ENCODE measurements at regions not wholly inside any gene's neighbourhood (a gene's known extent, or its start where the extent isn't known, plus 50 kb on each side); places are given as distances from the start of the nearest gene placed in this dataset.
"Not testable (repeated sequence)": the region's sequence is repeated elsewhere in the genome, so short reads cannot be mapped to it uniquely, and the experiment has no call there.

DNA sequence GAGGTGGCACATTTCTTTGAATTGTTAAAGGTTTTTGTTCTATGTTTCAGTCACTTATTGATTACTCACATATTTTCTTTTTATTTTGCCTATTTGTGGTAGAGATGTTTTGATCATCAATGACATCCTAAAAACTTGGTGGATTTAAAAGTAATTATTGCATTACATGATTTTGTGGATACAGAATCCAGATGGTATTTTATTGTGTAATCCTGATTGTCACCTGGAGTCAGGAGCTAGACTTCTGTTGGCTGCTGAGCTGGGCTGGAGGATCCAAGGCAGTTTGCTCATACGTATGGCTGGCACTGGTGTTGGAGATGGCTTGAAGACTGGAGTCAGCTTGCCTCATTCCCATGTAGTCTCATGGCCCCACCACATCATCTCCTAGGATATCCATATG is 1009.6 kb upstream of the PCDH7 start:
- no peak for DNase-seq

DNA sequence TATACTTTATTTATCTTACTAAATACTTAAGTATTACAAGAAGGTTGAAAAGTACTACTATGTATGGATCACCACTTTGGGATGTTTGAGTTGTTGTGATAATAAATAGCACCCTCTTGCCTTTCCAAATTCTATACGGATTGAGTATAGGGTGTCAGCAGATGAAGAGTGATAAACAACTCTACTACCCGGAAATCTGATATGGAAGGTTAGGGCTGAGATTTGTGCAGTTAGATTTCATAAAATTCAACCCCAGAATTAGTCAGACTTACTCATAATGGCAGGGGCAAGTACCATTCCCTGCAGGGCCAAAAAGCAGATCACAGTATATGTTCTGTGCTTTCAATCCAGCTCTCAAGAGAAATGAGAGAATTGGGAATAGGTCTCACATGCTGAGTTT is 1008.9 kb upstream of the PCDH7 start:
- DNase-seq = no peak

GRCh38 chr4:29717287-29718057 is 1002.7 kb upstream of the PCDH7 start:
- DNase-seq = no peak

DNA sequence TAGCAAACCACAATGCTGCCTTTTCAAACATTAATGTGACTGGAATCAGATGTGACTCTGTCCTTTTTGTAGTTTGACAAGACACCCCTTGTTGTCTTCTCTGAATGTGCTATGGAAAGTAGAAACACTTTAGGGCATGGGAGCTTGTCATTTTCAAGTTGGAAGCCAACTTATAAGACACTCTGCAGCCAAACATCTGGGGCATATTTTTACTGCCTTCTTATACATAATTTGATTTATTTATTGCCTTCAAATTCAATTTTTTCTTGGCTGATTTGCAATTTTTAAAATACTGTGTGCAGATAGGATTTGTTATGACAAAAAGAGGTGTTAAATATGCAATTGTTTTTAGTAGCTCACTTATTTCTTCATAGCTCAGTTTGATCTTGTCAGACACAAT is 1002.0 kb upstream of the PCDH7 start:
- DNase-seq = no peak

GRCh38 chr4:29722253-29722652 is 997.9 kb upstream of the PCDH7 start:
- DNase-seq = no peak

- no peak for DNase-seq
Observed at GRCh38 chr4:29726938-29727337, 993.2 kb upstream of the PCDH7 start.

DNA sequence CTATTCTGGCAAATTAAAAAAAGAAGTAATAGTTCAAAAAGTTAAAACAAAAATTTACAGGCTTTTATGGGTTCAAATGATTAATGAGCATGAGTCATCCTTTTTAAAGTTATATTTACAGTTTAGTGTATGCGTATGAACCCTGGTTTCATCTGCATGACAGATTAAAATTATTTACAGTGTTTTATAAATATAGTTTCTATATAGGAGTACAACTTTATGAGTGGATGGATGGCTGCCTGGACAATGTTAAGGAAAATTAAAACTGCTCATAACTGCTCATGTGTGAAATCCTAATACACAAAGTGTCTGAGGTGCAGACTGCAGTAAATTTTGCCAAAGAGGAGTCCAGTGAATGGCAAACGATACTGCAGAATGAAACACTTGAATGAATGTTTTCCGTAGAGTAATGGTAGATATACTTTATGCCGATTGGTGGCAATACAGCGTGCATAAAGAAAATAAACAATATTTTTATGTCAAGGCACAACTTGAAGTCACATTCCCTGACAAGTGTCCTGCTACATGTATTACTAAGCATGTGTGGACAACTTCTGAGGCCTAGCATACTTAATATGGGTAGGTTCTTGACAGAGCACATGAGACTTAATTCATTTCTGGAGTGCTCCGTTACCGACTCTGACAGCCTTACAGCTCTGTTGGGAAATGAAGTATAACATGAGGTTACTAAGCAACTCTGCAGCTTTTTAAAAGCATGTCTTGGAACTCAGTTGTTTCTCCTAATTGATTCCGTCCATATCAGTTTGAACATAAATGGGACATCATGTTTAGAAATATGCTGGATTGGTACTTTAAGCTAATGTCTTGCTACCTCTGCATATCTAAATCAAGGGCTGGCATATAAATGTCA is 985.6 kb upstream of the PCDH7 start:
- peak; percentile 23 for DNase-seq

DNA sequence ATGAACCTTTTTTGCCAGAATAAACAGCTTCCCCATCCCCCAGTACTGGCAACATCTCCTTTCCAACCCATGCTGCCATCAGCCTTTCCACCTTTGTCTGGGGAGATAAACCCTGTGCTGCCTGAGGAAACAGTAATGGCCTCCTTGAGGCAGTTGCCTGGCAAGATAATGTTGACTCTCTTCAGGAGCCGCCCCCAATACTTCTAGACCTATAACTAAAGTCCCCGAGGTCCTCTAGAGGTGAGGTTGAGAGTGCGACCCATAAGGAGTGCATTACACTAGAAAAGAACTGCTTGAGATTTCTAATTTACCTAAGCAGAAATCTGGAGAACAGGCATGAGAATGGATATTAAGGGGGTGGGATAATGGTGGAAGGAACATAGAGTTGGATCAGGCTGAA is 963.2 kb upstream of the PCDH7 start:
- no peak for DNase-seq

GRCh38 chr4:29762151-29762550 is 958.0 kb upstream of the PCDH7 start:
- DNase-seq = no peak

DNA sequence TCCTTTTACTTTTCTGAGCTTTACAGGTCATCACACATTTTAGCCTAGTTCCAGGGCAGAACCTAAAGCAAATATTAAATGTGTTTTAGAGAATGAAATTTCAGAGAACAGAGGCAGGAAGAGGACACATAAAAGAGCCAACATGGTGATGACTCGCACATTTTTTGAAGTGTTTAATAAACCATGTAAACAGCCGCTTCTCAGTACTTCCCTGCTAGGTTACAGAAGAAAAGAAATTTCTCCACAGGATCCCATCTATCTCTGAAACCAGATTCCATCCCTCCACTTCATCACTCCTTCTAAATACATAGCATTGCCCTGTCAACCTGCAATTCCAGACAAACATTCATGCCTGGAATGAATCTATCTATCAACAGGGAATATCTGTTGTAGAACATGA is 949.5 kb upstream of the PCDH7 start:
- no peak for DNase-seq

- DNase-seq = not testable (repeated sequence)
Observed at GRCh38 chr4:29788123-29788522, 932.0 kb upstream of the PCDH7 start.

GRCh38 chr4:29805245-29805644 is 914.9 kb upstream of the PCDH7 start:
- DNase-seq = no peak

DNA sequence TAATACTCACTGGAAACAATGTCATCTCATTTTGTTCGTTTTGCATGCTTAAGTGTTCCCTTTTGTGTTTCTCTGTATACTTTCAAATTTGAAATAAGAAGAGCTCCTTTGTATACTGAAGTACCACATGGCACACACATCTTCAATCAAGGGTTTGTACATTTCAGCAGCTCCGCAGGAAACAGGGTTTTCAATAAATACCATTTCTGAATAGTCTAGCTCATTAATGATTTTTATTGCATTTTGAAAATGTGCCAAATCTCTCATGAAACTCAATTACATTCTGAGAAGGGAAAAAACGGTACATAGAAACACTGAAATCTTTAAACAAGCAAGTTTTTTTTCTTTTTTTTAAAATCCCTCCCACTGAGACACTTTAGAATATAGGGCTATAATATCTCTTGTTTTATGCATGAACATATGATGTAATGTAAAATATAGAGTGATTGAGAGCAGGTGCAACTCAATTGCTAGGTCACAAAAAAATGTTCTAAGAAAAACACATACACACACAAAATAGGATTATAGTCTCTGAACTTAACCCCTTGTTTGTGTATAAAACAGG is 914.2 kb upstream of the PCDH7 start:
- DNase-seq = no peak

DNA sequence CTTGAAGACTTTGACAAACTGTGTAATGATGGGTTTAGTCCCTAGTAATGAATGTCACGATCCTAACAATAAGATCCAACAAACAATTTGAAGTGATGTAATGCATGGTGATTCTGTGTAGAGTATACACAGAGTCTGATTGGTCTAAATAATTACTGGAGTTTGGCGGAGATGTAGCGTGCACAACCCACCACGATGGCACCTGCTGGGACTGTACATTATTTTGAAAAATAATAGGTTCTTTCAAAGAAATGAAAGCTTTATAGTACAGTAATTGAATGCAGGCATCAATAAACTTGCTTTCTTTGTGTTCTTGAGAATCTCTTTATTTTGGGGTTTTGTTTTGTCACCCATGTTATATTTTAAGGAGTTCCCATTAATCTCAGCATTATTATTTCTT is 902.2 kb upstream of the PCDH7 start:
- no peak for DNase-seq

DNA sequence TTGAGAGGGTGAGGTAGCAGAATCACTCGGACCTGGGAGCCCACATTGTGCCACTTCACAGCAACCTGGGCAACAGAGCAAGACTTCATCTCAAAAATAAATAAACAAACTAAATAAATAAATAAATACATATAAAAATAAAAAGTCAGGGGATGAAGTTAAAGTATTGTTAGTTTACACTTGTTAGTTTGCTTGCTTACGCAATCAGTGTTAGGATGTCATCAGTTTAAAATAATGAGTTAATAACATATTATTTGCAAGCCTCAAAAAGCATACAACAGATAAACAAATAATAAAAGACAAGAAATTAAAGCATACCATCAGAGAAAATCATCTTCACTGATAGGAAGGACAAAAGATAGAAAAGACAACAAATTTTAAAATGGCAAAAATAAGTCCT is 891.1 kb upstream of the PCDH7 start:
- no peak for DNase-seq

DNA sequence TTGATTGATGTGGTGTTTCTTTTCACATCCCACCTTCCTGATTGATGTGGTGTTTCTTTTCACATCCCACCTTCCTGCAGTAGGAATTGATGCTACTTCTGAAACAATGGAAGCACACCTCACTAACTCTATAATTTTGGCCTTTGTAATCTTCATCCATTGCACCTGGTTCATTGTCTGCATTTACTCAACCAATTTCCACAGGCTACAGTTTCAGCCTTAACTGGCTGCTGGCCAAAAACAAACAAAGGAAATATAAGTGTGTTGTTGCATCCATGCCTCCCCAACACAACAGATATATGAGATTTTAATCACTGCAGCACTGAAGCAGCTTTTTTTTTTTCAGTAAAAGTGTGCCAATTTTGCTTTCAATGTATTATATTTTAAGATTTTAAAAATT is 867.6 kb upstream of the PCDH7 start:
- DNase-seq = no peak

DNA sequence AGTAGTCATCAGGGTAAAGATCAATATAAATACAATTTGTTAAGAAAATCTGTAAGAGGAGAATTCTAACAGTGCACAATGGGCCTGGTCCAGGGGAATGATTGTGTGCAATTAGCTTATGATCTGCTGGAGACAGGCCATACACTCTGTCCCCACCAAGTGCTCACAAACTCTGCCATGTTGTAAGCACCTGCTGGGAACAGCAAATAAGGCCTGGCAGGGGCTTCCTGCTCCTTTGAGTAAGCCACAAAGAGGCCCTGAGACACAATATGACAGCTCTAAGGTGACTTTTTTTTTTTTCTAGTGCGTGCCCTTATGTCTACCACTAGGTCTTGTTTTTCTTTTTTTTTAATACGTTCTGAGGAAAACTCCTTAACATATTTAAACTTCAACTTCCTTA is 866.3 kb upstream of the PCDH7 start:
- no peak for DNase-seq

DNA sequence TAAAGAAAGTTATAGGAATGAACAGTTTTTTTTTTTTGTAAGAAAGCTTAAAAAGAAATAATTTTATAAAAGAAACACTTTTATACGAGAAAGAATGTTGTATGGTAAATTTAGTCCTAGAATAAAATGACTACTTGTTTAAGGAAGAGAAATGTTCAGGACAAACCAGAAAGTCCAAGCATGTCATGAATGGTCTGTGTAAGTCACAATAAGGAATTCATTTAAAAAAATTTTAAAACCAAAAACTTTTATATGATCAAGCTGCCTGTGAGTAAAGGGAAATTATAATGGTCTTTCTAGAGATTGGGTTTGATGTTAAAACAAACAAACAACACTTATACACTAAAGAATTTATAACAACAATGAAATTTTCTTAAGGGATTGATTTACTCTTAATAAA is 858.9 kb upstream of the PCDH7 start:
- DNase-seq = no peak

DNA sequence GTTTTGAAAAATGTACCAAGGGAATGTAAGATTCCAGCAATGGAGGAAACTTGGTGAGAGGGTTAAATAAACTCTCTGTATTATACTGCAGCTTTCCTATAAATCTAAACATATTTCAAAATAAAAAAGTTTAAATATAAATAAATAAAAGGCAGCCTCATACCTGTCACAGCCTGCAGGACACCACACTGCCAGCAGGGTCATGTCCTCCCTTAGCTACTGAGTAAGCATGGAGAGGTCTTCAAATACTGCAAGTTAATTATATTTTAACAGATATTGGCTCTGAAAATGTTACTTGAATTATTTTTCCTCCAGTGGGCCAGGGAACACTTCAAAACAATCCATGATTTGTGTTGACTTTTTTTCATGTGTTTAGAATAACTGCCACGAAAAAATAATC is 852.8 kb upstream of the PCDH7 start:
- no peak for DNase-seq

- no peak for DNase-seq
Observed at GRCh38 chr4:29900336-29900735, 819.8 kb upstream of the PCDH7 start.

DNA sequence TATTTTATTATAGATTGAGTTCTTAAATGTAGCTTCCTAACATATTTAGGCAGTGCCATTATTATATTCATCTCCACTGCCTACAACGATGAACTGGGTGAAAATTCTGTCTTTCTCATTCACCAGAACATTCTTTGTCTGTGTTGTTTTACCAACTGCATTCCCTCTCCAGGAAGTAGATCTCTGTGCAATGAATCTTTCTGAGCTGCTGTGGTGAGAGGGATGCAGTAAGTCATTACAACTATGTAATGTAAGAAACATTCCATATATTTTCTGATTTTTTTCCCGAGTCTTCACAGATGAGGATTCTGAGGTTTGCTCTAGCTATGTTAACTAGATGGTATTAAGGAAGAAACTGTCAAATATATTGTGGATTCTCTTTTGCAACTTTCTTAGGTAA is 811.9 kb upstream of the PCDH7 start:
- DNase-seq = no peak

- DNase-seq = no peak
Observed at GRCh38 chr4:29927895-29928294, 792.3 kb upstream of the PCDH7 start.

GRCh38 chr4:29948451-29948850 is 771.7 kb upstream of the PCDH7 start:
- no peak for DNase-seq

DNA sequence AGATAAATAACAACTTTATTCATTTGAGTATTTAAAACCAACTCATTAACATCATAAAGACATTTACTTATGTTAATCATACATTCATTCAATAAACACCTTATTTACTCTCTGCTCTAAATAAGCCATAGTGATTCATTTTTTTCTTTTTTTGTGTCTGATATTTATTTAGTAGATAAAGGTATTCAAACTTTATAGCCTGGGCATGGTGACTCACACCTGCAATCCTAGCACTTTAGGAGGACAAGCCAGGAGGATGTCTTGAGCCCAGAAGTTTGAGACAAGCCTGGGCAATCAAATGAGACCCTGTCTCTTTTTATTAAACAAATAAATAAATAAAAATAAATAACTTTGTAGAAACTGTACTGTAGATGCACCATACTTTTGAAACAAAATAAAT is 771.3 kb upstream of the PCDH7 start:
- no peak for DNase-seq
